ENCODE measurements at regions not wholly inside any gene's neighbourhood (a gene's known extent, or its start where the extent isn't known, plus 50 kb on each side); places are given as distances from the start of the nearest gene placed in this dataset.

GRCh38 chr13:33467556-33467955, 182.0 kb upstream of the STARD13 start:
- Histone ChIP-seq H3K4me2 (ENCODE audit: control insufficient read depth, insufficient read depth) (no peak overlapping the region), H3K4me3 (no peak overlapping the region), H3K27me3 (replicated peaks in 1 of 2; ENCODE audit: control insufficient read depth in 2 of 2, insufficient read depth in 2 of 2, low read length in 1 of 2) (no peaks in the 10 kb centered on the region), H3K9me3 (replicated peaks; ENCODE audit: control insufficient read depth, insufficient read depth, low read length) (no peaks in the 10 kb centered on the region), H3K36me3 (ENCODE audit: control insufficient read depth in 2 of 2, insufficient read depth in 2 of 2, low read length in 1 of 2) (no peaks in the 10 kb centered on the region), H4K20me1 (ENCODE audit: control insufficient read depth, insufficient read depth) (no peaks in the 10 kb centered on the region), H3K9ac (ENCODE audit: control insufficient read depth, insufficient read depth, low read length) (no peak overlapping the region), H3K79me2 (ENCODE audit: control insufficient read depth, insufficient read depth, low read length) (no peaks in the 10 kb centered on the region), H3K27ac (ENCODE audit: control insufficient read depth, insufficient read depth) (no peak overlapping the region), H2AFZ (ENCODE audit: control insufficient read depth, low read depth, low read length) (no peak overlapping the region), H3K4me1 (ENCODE audit: control insufficient read depth, insufficient read depth, low read length) (no peaks in the 10 kb centered on the region)
- no peak for TF ChIP-seq E4F1 (IDR thresholded peaks at IDR 0.05; ENCODE audit: borderline replicate concordance, partially characterized antibody)
- TF ChIP-seq KAT2A (conservative IDR thresholded peaks at IDR 0.05; ENCODE audit: control insufficient read depth, low read depth, low read length) = no peak
- no peak for TF ChIP-seq NBN (IDR thresholded peaks at IDR 0.05)
- no peak for TF ChIP-seq SMAD1 (IDR thresholded peaks at IDR 0.05; ENCODE audit: low read depth, partially characterized antibody)
- TF ChIP-seq SUPT20H (IDR thresholded peaks at IDR 0.05; ENCODE audit: borderline replicate concordance, control insufficient read depth, low read depth, low read length) = no peak
- no peak for TF ChIP-seq MYC (IDR thresholded peaks at IDR 0.05; ENCODE audit: insufficient read depth, insufficient read length, insufficient replicate concordance, low read length, severe bottlenecking)
- no peak for TF ChIP-seq ETV6 (conservative IDR thresholded peaks at IDR 0.05 in 1 of 2, IDR thresholded peaks at IDR 0.05 in 1 of 2; ENCODE audit: borderline replicate concordance in 1 of 2, low read depth in 1 of 2)
- TF ChIP-seq STAT1 (conservative IDR thresholded peaks at IDR 0.05) = no peak
- TF ChIP-seq EED (IDR thresholded peaks at IDR 0.05; ENCODE audit: low read depth) = no peak
- no peak for TF ChIP-seq BACH1 (IDR thresholded peaks at IDR 0.05; ENCODE audit: borderline replicate concordance)
- no peak for TF ChIP-seq EZH2 (IDR thresholded peaks at IDR 0.05; ENCODE audit: borderline replicate concordance, control insufficient read depth, low read depth, low read length)
- FAIRE-seq (no peak), ATAC-seq (no peak), DNase-seq (ENCODE audit: low read depth, low spot score) (no peak)
- no TSS peak for BruUV-seq (replicated peaks)
- in situ Hi-C loops (cut with MboI) (no loop called here), intact Hi-C loops (cut with micrococcal nuclease; ENCODE audit: unreplicated experiment) (no loop called here)
- ChIA-PET POLR2A (no interaction called here), RAD21 (ENCODE audit: unreplicated experiment) (no interaction called here), CTCF (no interaction called here), SMC1A (ENCODE audit: uncharacterized antibody, unreplicated experiment) (no interaction called here)
- 46% methylated on average over 3 of the region's 3 CpGs for WGBS (ENCODE audit: insufficient coverage, insufficient replicate concordance, low lambda C conversion rate, missing lambda C conversion rate)

Data from GM12878 (cell line).